ENCODE measurements at regions not wholly inside any gene's neighbourhood (a gene's known extent, or its start where the extent isn't known, plus 50 kb on each side); places are given as distances from the start of the nearest gene placed in this dataset.

DNA sequence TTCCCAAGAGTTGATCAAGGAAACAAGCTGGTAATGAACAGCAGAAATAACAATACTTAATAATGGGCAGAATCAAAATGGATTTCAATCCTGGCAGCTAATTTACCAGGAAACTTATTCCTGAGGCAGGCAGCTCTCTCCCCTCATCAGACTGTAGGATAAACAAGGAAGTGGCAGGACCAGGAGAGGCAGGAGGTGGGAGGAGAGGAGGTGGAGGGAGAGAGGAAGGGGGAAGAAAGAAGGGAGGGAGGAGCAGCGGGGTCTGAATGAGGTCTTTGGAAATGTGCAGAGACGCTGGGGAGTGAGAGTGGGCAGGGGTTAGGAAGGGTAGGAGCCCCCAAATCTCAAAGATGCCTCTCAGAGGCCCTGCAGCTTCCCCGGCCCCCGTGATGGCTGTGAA, 231.5 kb downstream of the BCOR start:
- intact Hi-C loops (cut with DNase I; ENCODE audit: low total_unique reads) (no loop called here), in situ Hi-C loops (cut with MboI; ENCODE audit: low pct_ligation_motif_present in 1 of 4, low pct_unique_long_range_greater_than_20kb in 1 of 4, low sequenced_read_pairs in 3 of 4) (no loop called here)
- Histone ChIP-seq H3K9me3 (no peaks in the 10 kb centered on the region), H3K36me3 (no peaks in the 10 kb centered on the region), H3K4me1 (no peaks in the 10 kb centered on the region), H3K27ac (no peak overlapping the region), H3K27me3 (no peaks in the 10 kb centered on the region), H3K4me3 (no peak overlapping the region)
- TF ChIP-seq POLR2AphosphoS5 (IDR thresholded peaks at IDR 0.05) (no peak), POLR2A (IDR thresholded peaks at IDR 0.05) (no peak), EP300 (IDR thresholded peaks at IDR 0.05; ENCODE audit: low read depth) (no peak)
- TF ChIP-seq, protein P1, sequence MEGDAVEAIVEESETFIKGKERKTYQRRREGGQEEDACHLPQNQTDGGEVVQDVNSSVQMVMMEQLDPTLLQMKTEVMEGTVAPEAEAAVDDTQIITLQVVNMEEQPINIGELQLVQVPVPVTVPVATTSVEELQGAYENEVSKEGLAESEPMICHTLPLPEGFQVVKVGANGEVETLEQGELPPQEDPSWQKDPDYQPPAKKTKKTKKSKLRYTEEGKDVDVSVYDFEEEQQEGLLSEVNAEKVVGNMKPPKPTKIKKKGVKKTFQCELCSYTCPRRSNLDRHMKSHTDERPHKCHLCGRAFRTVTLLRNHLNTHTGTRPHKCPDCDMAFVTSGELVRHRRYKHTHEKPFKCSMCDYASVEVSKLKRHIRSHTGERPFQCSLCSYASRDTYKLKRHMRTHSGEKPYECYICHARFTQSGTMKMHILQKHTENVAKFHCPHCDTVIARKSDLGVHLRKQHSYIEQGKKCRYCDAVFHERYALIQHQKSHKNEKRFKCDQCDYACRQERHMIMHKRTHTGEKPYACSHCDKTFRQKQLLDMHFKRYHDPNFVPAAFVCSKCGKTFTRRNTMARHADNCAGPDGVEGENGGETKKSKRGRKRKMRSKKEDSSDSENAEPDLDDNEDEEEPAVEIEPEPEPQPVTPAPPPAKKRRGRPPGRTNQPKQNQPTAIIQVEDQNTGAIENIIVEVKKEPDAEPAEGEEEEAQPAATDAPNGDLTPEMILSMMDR (IDR thresholded peaks at IDR 0.05): no peak
- 0 to 52% methylated on average over 1 to 4 of the region's 4 CpGs for WGBS, 2 donors (ENCODE audit: low coverage in 1 of 2)
- DNase-seq: no peak

DNA sequence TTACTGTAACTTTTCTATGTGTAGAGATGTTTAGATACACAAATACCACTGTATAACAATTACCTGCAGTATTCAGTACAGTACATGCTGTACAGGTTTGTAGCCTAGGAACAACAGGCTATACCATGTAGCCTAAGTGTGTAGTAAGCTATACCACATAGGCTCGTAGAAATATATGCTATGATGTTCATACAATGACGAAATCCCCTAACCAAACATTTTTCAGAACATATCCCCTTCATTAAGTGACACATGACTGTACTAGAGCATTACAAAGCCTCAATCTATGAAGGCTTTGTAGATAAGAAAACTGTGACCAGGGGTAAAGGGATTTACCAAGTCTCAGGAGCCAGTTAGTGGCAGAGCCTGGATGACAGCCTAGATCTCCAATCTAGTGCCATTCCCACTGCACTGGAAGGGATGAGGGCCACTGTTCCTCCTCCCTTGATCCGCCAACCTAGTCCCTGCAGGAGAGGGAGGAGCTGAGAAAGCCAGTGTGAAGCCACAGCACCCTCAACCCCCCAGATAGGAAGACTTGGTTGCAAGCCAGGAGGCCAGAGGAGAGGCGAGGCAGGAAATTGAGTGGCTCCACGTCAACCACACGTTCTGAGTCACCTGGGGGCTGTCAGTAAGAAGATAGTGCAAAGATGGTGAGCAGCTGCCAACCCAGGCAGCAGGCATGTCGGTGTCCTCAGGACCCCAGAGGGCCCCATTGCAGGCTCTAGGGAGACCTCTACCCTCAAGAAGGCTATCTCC, 227.7 kb downstream of the BCOR start:
- intact Hi-C loops (cut with DNase I; ENCODE audit: low total_unique reads) (no loop called here), in situ Hi-C loops (cut with MboI; ENCODE audit: low pct_ligation_motif_present in 1 of 4, low pct_unique_long_range_greater_than_20kb in 1 of 4, low sequenced_read_pairs in 3 of 4) (no loop called here)
- Histone ChIP-seq H3K9me3 (no peaks in the 10 kb centered on the region), H3K27me3 (no peaks in the 10 kb centered on the region), H3K4me1 (no peaks in the 10 kb centered on the region), H3K27ac (no peak overlapping the region), H3K4me3 (no peak overlapping the region), H3K36me3 (no peaks in the 10 kb centered on the region)
- WGBS, 2 donors (ENCODE audit: low coverage in 1 of 2): 73 to 82% methylated on average over 2 to 7 of the region's 7 CpGs
- peak; percentile 26 for DNase-seq
- TF ChIP-seq EP300 (IDR thresholded peaks at IDR 0.05; ENCODE audit: low read depth): no peak
- TF ChIP-seq, protein P1 (IDR thresholded peaks at IDR 0.05): no peak
- TF ChIP-seq POLR2AphosphoS5 (IDR thresholded peaks at IDR 0.05): no peak
- TF ChIP-seq POLR2A (IDR thresholded peaks at IDR 0.05): no peak

DNA sequence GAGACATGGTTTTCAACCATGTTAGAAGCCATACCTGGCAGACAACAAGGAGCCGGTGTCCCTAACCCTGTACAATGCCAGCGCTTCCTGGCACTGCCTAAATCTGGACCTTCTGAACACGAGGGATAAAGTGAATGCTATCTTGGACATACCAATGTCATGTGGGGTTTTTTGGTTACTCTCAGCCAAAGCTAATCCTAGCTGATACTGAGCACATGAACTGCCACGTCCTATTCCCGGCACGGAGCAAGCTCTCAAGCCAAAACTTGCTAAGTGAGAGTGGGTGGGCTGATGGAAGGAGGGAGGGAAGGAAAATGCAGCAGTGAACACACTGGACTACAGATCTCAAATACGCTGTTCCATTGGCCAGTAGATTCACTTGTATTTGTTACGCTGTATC, 226.1 kb downstream of the BCOR start:
- H3K27ac ChIP-seq: no peak overlapping the region
- in situ Hi-C loops (cut with MboI; ENCODE audit: low pct_ligation_motif_present in 1 of 4, low pct_unique_long_range_greater_than_20kb in 1 of 4, low sequenced_read_pairs in 3 of 4) (no loop called here), intact Hi-C loops (cut with DNase I; ENCODE audit: low total_unique reads) (no loop called here)
- no peaks in the 10 kb centered on the region for H3K36me3 ChIP-seq
- no peaks in the 10 kb centered on the region for H3K9me3 ChIP-seq
- H3K4me1 ChIP-seq: no peaks in the 10 kb centered on the region
- H3K27me3 ChIP-seq: no peaks in the 10 kb centered on the region
- no peak for TF ChIP-seq POLR2AphosphoS5 (IDR thresholded peaks at IDR 0.05)
- TF ChIP-seq, protein P1 (IDR thresholded peaks at IDR 0.05): no peak
- TF ChIP-seq POLR2A (IDR thresholded peaks at IDR 0.05): no peak
- no peak for TF ChIP-seq EP300 (IDR thresholded peaks at IDR 0.05; ENCODE audit: low read depth)
- WGBS, 2 donors (ENCODE audit: low coverage in 1 of 2): 83 to 100% methylated on average over 2 to 8 of the region's 8 CpGs
- no peak for DNase-seq
- H3K4me3 ChIP-seq: no peak overlapping the region

DNA sequence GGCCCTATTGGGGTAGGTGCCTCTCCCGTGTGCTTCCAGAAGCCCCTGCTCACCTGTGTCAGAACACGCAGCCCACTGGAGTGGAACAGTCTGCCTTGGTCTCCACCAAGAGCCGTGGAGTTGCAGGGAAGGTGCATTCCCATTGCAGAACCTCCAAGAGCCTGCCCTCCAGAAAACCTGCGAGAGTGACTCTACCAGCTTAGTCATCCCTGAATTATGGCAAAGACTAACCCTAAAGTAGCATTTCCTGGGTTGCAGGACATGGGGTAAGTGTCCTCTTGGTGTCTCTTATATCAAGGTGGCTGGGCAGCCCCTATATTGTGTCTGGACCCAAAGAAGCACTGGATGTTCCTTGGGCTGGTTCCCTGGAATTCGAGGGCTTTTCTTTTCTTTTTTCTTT, 224.6 kb downstream of the BCOR start:
- in situ Hi-C loops (cut with MboI; ENCODE audit: low pct_ligation_motif_present in 1 of 4, low pct_unique_long_range_greater_than_20kb in 1 of 4, low sequenced_read_pairs in 3 of 4): no loop called here
- no peak overlapping the region for H3K4me3 ChIP-seq
- no peaks in the 10 kb centered on the region for H3K27me3 ChIP-seq
- no peak for DNase-seq
- no peaks in the 10 kb centered on the region for H3K36me3 ChIP-seq
- H3K27ac ChIP-seq: no peak overlapping the region
- no peaks in the 10 kb centered on the region for H3K9me3 ChIP-seq
- 88% methylated on average over 5 of the region's 5 CpGs; no CpG with 5 or more reads in 1 of the 2 donors for WGBS, 2 donors (ENCODE audit: low coverage in 1 of 2)
- no peaks in the 10 kb centered on the region for H3K4me1 ChIP-seq
- no peak for TF ChIP-seq POLR2AphosphoS5 (IDR thresholded peaks at IDR 0.05)
- TF ChIP-seq EP300 (IDR thresholded peaks at IDR 0.05; ENCODE audit: low read depth): no peak
- TF ChIP-seq, protein P1 (IDR thresholded peaks at IDR 0.05): no peak
- no peak for TF ChIP-seq POLR2A (IDR thresholded peaks at IDR 0.05)
- intact Hi-C loops (cut with DNase I; ENCODE audit: low total_unique reads): no loop called here

All from transverse colon (tissue), 4 donors.